ENCODE measurements at regions not wholly inside any gene's neighbourhood (a gene's known extent, or its start where the extent isn't known, plus 50 kb on each side); places are given as distances from the start of the nearest gene placed in this dataset.

DNA sequence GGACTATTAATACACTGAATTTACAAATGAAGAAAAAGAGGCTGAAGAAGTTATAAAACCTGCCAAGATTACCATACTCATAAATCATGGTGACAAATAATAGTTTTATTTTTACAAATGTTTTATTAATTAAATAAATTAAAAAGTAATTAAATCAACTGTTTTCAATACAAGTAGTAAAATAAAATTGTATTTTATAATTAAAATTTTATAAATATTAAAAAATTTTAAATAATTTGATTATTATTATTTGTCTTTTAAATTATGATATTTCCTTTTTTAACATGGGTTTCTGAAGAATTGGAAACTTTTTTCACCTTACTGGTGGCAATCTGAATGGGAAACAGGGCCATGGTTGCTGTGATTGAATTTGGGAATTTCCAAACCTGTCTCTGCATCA lies 177.3 kb upstream of the TSHZ2 start:
- no peaks in the 10 kb centered on the region for H3K36me3 ChIP-seq
- no peaks in the 10 kb centered on the region for H3K9me3 ChIP-seq
- DNase-seq (no peak), ATAC-seq (no peak)
- intact Hi-C loops (cut with DNase I) = no loop called here
- H3K4me1 ChIP-seq = no peaks in the 10 kb centered on the region
- TF ChIP-seq, protein P1, sequence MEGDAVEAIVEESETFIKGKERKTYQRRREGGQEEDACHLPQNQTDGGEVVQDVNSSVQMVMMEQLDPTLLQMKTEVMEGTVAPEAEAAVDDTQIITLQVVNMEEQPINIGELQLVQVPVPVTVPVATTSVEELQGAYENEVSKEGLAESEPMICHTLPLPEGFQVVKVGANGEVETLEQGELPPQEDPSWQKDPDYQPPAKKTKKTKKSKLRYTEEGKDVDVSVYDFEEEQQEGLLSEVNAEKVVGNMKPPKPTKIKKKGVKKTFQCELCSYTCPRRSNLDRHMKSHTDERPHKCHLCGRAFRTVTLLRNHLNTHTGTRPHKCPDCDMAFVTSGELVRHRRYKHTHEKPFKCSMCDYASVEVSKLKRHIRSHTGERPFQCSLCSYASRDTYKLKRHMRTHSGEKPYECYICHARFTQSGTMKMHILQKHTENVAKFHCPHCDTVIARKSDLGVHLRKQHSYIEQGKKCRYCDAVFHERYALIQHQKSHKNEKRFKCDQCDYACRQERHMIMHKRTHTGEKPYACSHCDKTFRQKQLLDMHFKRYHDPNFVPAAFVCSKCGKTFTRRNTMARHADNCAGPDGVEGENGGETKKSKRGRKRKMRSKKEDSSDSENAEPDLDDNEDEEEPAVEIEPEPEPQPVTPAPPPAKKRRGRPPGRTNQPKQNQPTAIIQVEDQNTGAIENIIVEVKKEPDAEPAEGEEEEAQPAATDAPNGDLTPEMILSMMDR (IDR thresholded peaks at IDR 0.05) = no peak
- no peak overlapping the region for H3K4me3 ChIP-seq
- H3K27me3 ChIP-seq (ENCODE audit: low read depth) = no peaks in the 10 kb centered on the region
- no peak overlapping the region for H3K27ac ChIP-seq

DNA sequence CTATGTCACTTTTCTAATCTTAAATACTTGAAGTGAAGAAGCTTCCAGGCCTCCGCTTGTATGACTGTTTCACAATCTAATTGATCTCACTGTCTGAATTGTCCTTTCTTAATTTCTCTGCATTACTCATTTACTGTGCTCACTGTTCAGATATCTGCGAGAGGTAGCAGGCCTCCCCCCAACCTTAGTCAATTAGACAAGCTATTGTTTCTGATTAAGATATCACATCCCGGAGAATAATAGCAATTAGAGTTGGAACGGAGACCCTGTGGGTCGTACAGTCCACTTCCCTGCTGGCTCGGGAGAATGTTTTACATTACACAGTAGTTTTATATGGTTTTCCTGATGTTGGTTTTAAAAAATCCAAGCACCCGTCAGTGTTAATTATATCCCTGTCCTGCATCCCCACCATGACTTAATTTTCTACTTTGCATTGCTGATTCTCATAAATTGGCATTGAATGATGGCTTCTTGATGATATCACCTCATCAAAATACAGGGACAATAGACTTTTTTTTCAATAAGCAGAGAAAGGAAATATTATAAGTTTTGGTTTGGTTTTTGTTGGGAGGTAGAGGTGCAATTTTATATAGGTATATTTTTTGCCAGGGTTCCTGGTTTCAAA lies 178.7 kb upstream of the TSHZ2 start:
- H3K4me3 ChIP-seq = no peak overlapping the region
- ATAC-seq = no peak
- TF ChIP-seq, protein P1 (IDR thresholded peaks at IDR 0.05) = no peak
- no peak overlapping the region for H3K27ac ChIP-seq
- no peaks in the 10 kb centered on the region for H3K36me3 ChIP-seq
- intact Hi-C loops (cut with DNase I) = no loop called here
- no peak for DNase-seq
- H3K4me1 ChIP-seq = no peaks in the 10 kb centered on the region
- H3K9me3 ChIP-seq = no peaks in the 10 kb centered on the region
- H3K27me3 ChIP-seq (ENCODE audit: low read depth) = no peaks in the 10 kb centered on the region

DNA sequence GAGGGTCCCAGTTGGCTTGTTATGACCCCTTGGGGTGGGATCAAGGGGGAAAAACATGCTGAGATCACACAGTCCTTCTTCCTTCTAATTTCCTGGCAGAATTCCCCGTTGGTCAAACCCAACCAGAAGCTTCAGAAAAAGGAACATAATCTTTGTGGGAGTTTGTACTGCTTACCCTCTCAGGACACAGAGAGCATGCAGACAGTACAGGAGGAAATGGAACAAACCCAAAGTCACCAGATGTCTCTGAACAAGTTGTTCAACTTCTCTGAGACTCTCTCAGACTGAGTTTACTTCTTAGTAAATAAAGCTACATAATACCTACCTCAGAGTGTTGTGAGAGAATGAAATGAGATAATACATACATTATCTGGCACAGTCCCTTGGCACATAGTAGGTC lies 181.1 kb upstream of the TSHZ2 start:
- Histone ChIP-seq H3K27ac (no peak overlapping the region), H3K36me3 (no peaks in the 10 kb centered on the region), H3K4me3 (no peak overlapping the region), H3K27me3 (ENCODE audit: low read depth) (no peaks in the 10 kb centered on the region), H3K4me1 (no peaks in the 10 kb centered on the region), H3K9me3 (no peaks in the 10 kb centered on the region)
- ATAC-seq = no peak
- intact Hi-C loops (cut with DNase I) = no loop called here
- no peak for DNase-seq
- TF ChIP-seq, protein P1 (IDR thresholded peaks at IDR 0.05) = no peak

DNA sequence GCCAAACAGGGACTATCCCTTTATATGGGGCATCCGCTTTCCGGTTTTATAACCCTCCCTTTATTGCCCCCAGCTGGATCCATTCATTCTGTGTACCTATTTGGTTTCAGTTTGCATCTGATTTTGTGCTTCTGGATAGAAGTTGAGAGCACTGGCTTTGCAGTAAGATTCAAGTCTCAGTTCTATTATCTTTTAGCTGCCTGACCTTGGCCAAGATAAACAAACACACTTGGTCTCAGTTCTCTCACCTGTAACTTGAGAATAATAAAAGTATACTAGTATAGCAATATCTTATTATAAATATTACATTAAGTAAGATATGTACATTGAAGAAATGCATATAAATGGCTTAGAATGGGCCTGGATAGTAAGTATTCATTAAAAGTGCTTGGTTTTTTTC lies 182.4 kb upstream of the TSHZ2 start:
- ATAC-seq (no peak), DNase-seq (no peak)
- H3K27me3 ChIP-seq (ENCODE audit: low read depth) = no peaks in the 10 kb centered on the region
- no peak overlapping the region for H3K4me3 ChIP-seq
- no peaks in the 10 kb centered on the region for H3K4me1 ChIP-seq
- intact Hi-C loops (cut with DNase I) = no loop called here
- no peaks in the 10 kb centered on the region for H3K9me3 ChIP-seq
- no peak overlapping the region for H3K27ac ChIP-seq
- no peaks in the 10 kb centered on the region for H3K36me3 ChIP-seq
- TF ChIP-seq, protein P1 (IDR thresholded peaks at IDR 0.05) = no peak

DNA sequence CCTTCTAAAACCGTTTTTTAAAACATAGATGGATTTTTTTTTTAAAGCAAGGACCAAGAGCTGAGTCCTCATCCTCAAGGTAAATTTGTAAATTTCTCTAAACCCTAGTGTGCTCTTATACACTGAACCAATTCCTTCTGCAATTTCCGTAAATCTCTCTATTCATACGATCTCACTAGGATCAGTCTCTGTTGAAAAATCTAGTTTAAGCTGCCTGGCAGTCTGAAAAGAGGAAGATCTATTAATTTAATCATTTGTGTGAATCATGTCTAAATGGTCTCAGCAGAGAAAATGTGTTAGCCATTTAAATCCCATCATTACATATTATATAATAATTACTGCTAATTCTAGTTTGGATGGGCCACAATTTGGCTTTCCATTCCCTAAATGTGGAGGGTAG lies 184.2 kb upstream of the TSHZ2 start:
- intact Hi-C loops (cut with DNase I) = no loop called here
- TF ChIP-seq, protein P1 (IDR thresholded peaks at IDR 0.05) = no peak
- no peak overlapping the region for H3K27ac ChIP-seq
- H3K4me1 ChIP-seq = no peaks in the 10 kb centered on the region
- H3K27me3 ChIP-seq (ENCODE audit: low read depth) = no peaks in the 10 kb centered on the region
- no peaks in the 10 kb centered on the region for H3K36me3 ChIP-seq
- no peaks in the 10 kb centered on the region for H3K9me3 ChIP-seq
- DNase-seq (no peak), ATAC-seq (no peak)
- no peak overlapping the region for H3K4me3 ChIP-seq

DNA sequence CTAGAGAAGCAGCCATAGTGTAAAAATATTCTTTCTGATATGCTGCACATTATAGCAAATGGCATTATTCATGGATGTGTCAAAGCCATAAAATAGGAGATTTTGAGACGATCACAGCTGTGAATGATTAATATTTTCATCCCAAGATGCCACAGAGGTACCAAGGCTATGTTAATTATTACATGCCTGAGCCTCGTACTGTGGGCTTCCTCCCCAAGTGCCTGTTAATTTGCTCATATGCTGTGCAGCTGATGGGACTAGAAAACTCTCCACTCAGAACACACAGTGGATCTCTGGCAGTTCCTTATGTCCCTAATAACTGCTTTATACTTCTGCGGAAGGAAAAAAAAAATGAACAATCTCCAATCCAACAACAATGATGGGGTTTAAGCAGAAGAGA lies 184.9 kb upstream of the TSHZ2 start:
- no peaks in the 10 kb centered on the region for H3K27me3 ChIP-seq (ENCODE audit: low read depth)
- TF ChIP-seq, protein P1 (IDR thresholded peaks at IDR 0.05) = no peak
- H3K27ac ChIP-seq = no peak overlapping the region
- no peaks in the 10 kb centered on the region for H3K4me1 ChIP-seq
- ATAC-seq (no peak), DNase-seq (no peak)
- intact Hi-C loops (cut with DNase I) = no loop called here
- H3K9me3 ChIP-seq = no peaks in the 10 kb centered on the region
- no peaks in the 10 kb centered on the region for H3K36me3 ChIP-seq
- H3K4me3 ChIP-seq = no peak overlapping the region

Data from lower lobe of right lung (tissue), 2 donors.